ENCODE measurements at regions not wholly inside any gene's neighbourhood (a gene's known extent, or its start where the extent isn't known, plus 50 kb on each side); places are given as distances from the start of the nearest gene placed in this dataset.
"Not testable (repeated sequence)": the region's sequence is repeated elsewhere in the genome, so short reads cannot be mapped to it uniquely, and the experiment has no call there.

DNA sequence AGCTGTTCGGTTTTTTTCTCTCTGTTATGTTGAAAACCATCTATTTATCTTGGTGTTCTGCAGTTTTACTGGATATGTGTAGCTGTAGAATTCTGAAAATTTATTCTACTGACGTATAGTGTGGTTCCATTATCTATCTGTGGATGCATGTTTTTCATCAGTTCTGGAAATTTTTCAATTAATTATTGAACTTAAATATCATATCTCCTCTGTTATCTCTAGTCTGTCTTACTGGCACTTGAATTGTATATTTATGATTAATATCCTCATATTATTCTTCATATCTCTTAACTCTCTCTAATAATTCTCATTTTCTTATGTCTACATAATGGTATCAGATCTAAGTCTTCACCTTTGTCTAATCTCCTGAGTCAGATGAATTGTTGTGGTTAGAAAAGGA is 501.7 kb downstream of the STK39 start:
- DNase-seq: no peak

DNA sequence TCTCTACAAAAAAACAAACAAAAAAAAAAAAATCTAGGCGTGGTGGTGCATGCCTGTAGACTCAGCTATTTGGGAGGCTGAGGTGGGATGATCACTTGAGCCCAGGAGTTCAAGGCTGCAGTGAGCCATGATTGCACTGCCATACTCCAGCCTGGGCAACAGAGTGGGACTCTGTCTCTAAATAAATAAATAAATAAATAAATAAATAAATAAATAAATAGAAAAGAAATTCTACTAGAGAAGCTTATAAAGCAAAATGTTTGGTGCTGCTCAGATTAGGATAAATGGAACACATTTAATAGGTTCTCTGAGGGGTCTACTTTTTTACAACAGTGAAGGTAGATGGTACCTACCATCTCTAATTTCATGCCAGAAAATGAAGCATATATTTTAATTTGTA is 507.5 kb downstream of the STK39 start:
- not testable (repeated sequence) for DNase-seq

DNA sequence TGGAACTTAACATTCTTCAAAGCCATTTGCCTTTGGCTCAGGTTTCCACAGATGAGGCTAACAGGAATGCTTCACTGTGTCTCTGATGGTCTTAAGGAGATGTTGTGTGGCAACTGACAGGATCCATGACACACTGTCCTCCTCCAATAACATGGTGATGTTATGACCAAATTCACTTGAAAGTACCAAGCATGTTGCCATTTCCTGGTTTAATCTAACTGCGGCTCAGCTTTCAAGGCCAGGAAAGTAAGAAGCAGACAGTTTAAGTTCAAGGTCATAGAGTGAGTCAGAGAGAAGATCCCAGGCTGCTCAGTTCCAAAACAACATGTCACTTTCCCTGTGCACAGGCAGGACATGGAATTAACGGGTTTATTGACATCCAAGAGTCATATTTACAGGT is 513.6 kb downstream of the STK39 start:
- no peak for DNase-seq

DNA sequence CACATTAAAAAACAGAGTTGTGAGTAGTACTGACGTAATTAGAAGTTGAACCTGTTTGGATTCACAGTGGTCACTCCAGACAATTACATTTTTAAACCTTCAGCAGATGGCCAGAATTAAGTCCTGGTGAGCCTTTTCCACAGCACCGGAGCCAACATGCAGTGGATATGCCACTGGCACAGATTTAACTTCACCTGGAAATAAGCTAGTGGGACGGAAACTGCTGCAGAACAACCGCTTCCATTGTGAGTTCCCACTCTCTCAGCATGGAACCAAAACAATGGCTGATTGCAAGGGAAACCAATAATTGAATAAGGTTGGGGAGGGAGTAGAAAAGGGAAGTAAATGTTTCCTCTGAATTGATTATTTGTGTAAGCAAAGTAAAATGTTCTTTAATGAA is 515.1 kb downstream of the STK39 start:
- DNase-seq: no peak

DNA sequence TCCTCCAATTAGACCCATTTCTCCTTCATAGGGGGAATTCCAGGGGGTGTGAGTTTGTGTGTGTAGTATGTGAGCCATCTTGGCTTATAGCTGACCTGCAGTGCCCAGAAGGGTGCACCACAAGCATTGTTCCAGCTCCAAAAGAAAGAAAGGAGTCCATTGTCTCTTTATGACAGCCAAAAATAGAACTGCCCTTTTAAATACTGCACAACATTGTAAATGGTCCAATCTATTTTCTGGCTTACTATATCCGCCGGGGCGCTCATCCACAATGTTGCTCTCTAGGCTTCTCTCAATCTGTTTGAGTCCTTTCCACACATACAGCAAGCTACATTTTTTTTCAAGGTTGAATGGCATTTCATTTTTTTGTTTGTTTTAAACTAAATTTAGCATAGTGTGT is 517.5 kb downstream of the STK39 start:
- no peak for DNase-seq

DNA sequence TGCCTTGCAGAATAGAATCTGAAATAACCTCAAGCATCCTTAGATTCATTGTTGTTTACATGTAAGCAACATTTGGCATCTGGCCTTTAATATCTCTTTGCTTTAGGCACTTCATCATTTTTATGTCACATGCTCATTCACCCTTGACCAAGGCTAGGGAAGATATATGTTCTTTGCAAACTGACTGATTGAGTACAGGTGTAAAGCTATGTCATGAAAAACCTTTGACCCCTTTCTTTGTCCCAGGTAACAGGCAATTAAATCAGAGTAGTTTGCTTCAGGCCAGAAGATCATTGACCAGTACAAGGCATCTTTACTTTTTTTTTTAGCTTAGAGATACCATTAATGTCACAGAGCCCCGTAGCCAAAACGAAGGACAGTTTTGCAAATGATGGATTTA is 520.6 kb downstream of the STK39 start:
- DNase-seq: no peak

DNA sequence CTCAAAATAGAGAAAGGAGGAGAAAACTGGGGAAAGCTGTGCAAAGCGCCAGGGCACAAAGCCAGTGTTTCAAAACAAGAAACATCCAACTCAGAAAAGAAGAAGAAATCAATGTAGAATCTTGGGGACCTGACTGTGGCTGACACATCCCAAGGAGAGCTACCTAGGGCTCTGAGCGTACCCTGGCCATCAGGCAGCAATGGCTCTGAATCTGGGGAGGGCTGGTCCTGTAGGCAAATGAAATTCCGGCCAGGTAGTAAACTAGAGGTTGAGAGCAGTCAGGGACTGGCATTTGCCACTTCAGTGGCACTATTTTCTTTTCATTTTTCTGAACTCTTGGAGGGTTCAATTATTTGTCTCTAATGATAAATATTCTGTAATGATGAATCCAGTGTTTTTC is 525.8 kb downstream of the STK39 start:
- no peak for DNase-seq

DNA sequence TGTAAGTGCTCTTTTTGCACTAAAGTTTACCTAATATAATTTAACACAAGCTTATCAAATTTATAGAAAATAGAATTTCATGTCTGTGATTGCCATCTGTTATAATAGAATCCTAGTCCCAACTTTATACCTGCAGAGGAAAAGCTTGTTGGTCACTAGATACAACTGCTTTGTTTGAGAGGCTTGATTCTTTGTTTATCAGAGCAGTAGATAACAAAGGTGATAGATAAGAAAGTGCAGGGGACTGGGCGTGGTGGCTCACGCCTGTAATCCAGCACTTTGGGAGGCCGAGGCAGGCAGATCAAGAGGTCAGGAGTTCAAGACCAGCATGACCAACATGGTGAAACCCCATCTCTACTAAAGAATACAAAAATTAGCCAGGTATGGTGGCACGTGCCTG is 528.0 kb downstream of the STK39 start:
- no peak for DNase-seq

DNA sequence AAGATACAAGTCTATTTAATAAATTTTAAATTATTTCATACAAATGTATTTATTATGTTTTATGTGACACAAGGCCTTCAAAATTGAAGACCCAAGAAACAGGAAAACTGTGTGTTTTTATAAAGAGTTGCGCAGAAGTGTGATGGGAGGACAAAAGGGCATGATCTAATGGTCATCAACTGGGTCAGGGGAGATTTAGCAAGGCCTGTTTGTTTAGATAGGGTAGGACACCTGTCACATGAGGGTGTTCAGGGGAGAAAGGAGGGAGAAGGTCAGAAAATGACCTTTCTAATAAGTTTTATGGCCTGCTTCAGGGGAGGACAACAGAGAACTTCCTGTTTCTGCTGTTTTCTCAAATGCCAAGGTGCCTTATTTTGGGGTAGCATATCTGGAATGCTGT is 528.8 kb downstream of the STK39 start:
- no peak for DNase-seq

DNA sequence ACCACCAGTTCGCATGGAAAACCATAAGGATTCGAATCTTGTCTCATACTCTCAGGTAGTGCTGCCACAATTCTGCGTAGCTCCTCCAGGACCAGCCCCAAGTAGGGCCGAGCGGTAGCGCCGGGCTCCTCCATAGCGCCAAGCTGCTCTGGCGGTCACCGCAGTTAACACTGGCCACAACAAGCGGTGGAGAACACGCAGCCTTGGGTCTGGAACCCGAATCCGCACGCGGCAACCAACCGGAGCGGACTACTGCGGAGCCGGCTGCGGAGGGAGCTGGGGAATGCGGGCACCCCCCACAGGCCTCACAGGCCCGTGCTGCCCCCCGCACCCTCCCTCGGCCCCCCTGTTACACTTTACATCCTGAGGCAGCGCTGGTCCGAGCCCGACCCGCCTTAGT is 531.5 kb downstream of the STK39 start:
- DNase-seq: no peak

DNA sequence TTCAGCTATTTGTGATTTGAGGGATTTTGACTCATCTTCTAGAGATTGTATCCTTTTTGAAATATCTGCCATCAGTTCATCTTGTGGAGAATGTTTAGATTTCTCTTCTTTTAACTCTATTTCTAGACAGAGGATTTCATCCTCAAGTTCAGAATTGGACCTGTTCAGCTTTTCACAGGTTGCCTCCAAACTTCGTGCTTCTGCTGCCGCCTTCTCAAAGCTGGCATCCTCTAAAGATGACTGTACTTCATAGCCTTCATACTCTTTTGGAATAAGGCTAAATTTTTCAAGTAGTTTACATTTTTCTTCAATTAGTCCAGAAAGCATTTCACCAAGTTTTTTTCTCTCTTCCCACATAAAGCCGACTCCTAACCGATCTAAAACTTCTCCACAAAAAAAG is 531.9 kb downstream of the STK39 start:
- not testable (repeated sequence) for DNase-seq

DNA sequence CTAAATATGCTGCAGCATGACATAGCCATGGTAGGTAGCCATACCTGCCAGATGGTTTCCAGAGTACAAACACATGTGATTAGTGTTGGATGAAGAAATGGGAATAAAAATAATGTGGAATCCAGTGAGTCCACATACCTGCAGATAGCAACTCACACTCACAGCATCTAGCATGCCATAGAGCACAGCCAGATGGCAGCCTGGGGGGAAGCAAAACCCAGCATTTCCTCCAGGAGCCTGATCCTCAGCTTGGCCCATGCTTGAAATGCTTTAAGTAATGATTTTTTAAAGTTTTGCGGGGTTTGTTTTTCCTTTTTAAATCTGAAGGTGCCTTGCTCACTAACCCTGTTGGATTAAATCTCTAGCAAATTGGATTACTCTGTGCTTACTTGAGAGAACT is 535.1 kb downstream of the STK39 start:
- no peak for DNase-seq

DNA sequence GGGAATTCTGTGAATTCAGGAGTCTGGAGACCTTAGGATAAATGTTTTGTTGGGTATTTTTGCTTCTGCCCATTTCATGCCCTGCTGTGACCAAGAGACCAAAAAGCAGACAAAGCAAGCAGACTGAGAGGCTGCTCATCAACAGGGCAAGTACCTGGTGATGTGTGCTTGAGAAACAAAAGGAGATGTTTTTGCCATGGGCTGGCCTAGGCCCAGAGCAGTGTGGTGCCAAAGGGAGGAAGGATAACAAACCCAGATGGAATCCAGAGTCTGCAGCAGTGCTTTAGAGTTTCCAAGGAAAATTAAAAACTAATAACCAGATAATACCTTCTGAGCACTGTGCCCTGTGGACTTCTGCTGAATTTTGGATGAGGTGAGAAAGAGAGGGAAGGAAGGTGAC is 538.4 kb downstream of the STK39 start:
- no peak for DNase-seq

DNA sequence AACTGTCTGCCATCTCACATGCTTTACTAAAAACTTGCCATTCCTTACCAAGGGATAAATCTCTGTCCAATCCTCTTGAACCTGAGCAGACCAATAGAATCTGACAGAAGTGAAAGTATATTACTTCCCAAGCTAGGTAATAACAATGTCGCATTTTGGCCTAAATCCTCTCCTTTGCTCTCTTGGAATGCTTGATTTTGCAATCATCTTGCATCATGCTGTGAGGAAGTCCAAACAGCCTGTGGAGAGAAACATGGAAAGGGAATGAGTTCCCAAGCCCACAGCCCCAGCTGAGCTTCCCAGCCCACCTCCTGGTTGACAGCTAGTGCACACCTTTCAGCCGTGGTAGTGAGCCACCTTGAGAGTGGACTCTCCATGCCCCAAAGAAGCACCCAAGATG is 540.6 kb downstream of the STK39 start:
- DNase-seq: no peak

DNA sequence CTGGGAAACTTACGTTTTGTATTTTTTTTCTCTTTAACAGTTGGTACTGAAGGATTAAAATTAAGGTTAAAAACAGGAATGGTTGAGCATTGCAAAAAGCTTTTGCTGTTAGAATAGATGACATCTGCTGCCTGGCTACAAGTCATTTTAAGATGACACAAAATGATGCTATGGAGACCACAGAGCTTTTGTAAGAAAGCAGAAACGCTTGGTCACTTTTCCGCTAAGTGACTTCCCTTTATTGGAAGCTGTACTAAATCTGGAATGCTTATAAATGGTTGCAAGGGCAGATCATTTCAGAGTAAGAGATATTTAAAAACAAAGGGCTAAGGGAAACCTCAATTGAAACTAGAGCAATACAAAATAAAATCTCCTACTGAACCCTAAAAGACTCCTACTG is 544.0 kb downstream of the STK39 start:
- DNase-seq: no peak

DNA sequence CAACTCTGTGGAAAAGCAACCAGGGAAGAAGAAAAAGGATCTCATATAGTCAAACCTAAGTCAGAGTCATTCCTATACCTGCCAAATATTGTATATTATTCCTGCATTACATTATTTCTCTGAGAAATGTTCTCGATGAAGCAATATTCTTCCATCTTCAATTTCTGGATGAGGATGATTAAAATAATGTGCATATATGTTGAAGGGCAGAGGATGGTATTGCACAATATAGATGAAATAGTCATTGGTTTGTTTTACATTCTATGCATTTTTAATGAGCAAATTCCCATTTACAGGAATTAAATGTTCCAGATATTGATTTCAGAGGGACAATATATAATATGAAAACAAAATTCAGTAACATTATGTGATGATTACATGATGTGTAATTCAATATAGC is 545.2 kb downstream of the STK39 start:
- no peak for DNase-seq

DNA sequence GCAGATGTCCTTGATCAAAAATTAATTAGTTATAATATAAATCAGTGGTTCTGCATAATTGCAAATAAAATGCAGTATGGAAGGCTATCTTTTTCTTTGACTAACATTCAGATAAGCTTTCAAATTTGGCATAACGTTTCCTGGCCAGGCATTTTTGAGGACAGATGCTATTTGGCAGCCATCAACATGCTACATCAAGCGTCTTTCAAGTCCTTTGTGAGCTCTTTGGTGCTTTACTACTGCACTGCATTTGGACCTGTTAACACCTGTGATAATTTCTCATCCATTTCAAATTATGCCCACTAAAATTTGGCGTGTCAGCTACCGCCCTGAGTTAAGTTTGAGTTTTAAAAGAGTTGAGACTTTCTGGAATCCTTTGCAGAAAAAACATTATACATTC is 545.7 kb downstream of the STK39 start:
- no peak for DNase-seq

DNA sequence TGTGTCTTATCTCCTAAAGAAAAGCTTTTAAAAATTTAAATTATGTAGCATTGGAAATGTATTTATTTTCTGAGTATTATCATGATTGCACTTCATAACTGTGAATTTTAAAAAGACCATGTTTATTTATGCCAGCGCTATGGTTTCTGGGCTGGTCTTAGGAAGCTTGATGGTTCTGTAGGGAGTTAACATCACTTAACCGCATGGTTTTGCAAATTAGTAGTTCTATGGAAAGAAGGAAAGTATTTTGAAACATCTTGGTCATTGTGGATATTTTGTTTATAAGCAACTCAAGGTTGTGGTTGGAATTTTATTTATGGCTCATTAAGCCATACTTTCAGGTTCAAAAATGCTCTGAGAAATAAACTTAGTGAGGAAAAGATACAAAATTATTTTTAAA is 549.4 kb downstream of the STK39 start:
- DNase-seq: no peak

DNA sequence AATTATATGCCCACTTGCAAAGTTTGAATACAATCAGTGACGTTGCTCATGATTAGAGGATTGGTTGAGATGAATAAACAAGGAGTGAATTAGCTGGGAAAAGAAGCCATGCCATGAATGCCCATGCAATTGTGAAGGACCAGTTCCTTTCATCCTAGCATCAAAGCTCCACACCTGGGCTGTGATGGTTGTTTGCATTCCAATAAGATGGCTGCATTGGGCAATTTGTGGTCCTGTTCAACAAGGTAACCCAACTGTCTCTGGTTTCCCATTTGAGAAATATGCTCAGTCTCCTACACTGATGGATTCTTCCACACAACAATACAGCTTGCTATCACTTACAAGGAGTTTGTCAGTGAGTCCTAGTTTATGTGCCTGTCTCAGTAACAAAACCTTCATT is 550.2 kb downstream of the STK39 start:
- no peak for DNase-seq

DNA sequence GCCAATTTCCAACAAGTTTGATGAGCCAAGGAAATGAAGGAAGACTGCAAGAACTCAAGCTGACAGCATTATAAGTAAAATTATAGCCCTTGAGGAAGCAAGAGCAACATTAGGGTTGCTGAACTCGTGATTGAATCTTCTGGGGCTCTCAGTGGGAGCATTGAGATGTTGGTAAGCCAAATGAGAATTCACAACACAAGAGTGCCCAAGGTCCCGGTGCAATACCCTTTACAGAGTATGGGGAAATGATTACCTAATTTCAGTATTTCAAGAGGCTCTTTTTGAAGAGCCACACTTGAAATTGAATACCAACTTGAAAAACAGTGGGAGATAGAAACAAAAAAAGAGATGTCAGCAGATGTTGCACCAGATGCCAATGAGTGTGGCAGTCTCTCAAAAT is 554.5 kb downstream of the STK39 start:
- DNase-seq: no peak

DNA sequence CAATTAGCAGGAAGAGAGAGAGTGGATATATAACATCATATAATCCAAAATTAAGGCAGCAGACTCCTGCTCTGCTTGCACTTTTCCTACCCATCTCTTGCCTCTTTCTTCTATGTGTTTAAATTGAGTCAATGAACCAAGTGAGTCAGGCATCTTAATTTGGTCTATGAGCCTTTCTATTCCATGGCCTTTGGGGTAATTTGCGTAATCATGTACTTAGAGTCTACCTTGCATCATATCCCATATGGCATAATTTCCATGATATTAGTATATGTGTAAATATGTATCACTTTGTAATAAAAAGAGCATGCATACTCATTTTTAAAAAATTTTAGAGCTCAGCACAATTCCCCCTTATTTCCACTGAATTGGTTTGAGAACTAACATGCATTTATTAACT is 555.2 kb downstream of the STK39 start:
- DNase-seq: no peak

DNA sequence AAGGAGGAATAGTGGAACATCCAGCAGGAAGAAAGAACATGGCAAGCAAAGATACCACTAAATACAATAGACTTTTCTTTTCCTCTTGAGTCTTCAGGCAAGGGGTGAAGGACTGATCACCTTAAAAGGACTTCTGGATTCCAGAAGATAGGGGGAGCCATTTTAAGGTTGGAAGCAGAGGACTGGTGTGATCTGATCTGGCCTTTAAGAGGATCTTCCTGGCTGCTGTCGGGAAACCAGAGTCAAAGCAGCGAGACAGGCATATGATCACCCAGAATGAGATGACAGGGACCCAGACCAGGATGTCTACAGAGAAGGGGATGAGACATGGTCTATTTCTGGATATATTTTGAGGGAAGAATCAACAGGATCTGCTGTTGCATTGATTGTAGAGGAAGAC is 558.0 kb downstream of the STK39 start:
- DNase-seq: no peak

DNA sequence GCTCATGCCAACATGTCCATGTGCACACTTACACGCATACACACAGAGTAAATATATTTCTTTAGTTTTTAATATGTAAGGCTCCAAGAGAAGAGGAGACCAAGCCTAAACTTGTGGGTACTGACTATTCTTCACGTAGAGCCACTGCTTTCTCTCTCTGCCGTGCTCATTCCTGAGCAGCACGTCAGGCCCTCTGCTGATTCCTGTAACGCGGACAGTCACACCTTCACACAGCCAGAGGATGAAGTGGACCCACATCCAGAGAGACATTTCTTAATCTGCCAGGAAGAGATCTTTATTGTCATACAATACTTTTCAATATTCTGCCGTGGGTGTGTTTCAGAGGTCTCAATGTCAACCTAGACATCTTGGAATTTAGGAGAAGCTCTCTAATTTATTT is 560.7 kb downstream of the STK39 start:
- no peak for DNase-seq

DNA sequence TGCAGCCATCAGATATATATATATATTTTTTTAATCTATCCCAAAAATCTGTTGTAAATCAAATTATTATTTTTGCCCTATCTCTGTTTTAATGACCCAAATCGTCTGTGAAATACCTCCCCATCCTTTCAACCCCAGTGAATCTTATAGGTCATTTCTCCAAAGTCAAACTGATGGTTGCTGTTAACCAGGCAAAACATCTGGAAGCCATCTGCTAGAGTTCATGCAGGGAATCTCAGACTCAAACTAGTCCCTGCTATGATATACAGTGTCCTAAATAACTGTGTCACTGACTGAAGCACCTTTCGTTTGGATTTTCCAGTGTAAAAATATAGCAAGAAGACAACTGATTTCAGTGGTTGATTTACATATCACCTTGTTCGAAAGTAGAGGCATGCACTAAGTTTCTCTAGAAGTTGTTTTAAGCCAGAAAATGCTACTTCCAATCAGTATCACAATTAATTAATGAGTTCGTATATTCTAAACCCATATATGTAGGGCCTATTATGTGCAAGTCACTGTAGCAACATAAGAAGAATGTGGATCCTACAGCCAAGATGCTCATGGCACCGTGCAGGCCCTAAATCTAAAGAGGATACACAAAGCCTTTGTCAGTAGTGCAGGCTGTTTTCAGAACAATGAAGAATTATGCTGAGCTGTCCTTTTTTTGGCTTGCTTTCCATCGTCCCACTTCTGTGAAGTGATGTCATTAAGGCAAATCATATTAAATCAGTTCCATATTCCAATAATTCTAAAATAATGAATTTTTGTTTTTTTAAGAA is 566.0 kb downstream of the STK39 start:
- DNase-seq: no peak

DNA sequence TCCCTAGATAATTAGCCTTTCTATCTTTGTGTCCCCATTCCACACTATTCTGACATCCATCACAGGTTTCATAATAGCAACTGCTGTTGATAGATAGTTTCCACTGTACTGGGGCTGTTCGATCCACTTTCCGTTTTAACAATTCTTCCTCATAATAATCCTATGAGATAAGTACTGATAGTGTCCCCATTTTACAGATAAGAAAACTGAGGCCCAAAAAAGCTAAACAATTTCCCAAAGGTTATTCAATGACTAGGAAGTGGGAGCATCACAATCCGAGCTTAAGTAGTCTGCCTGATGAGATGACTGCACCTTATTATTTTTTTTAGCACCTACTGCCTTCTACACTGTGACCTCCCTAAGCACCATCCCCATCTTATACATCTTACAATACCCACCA is 569.2 kb downstream of the STK39 start:
- DNase-seq: no peak

DNA sequence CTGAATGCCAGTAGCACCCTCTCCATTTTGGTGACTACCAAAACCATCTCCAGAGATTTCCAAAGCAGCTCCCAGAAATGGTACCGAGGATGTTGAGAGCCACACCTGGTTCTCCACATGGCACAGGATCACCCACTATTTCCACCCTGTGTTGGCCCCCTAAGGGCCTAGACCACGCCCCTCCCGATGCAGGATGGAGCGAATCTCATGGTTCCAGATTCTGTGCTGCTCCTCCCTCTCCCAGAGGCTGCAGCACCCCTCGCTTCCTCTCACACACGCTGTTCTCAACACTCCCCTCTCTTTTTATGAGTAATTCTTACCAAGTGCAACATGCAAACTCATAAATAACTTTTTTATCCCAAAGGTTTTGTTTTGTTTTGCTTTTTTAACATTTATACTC is 571.5 kb downstream of the STK39 start:
- DNase-seq: no peak
